ENCODE measurements at regions not wholly inside any gene's neighbourhood (a gene's known extent, or its start where the extent isn't known, plus 50 kb on each side); places are given as distances from the start of the nearest gene placed in this dataset.

DNA sequence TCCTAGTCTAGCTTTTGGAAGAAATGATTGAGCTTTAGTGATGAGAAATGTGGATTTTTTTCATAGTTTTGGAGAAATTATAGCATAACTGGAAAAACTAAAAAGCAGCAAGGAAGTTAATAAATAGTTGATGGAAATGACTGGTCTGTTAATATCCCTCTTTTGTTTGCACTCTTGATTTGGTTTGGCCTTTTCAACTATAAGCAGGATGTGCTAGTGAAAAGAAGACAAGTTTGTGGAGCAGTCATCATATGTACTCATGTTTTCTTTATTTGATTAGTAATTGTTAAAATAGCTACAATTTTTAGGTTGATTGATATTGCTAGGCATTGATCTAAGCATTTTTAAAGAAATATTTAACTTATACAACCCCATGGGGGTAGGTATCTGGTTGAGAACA, 374.7 kb downstream of the TAF11L14 start (continued):
- TF ChIP-seq ATF2 (IDR thresholded peaks at IDR 0.05; ENCODE audit: low read length), result no peak
- TF ChIP-seq, protein P1, sequence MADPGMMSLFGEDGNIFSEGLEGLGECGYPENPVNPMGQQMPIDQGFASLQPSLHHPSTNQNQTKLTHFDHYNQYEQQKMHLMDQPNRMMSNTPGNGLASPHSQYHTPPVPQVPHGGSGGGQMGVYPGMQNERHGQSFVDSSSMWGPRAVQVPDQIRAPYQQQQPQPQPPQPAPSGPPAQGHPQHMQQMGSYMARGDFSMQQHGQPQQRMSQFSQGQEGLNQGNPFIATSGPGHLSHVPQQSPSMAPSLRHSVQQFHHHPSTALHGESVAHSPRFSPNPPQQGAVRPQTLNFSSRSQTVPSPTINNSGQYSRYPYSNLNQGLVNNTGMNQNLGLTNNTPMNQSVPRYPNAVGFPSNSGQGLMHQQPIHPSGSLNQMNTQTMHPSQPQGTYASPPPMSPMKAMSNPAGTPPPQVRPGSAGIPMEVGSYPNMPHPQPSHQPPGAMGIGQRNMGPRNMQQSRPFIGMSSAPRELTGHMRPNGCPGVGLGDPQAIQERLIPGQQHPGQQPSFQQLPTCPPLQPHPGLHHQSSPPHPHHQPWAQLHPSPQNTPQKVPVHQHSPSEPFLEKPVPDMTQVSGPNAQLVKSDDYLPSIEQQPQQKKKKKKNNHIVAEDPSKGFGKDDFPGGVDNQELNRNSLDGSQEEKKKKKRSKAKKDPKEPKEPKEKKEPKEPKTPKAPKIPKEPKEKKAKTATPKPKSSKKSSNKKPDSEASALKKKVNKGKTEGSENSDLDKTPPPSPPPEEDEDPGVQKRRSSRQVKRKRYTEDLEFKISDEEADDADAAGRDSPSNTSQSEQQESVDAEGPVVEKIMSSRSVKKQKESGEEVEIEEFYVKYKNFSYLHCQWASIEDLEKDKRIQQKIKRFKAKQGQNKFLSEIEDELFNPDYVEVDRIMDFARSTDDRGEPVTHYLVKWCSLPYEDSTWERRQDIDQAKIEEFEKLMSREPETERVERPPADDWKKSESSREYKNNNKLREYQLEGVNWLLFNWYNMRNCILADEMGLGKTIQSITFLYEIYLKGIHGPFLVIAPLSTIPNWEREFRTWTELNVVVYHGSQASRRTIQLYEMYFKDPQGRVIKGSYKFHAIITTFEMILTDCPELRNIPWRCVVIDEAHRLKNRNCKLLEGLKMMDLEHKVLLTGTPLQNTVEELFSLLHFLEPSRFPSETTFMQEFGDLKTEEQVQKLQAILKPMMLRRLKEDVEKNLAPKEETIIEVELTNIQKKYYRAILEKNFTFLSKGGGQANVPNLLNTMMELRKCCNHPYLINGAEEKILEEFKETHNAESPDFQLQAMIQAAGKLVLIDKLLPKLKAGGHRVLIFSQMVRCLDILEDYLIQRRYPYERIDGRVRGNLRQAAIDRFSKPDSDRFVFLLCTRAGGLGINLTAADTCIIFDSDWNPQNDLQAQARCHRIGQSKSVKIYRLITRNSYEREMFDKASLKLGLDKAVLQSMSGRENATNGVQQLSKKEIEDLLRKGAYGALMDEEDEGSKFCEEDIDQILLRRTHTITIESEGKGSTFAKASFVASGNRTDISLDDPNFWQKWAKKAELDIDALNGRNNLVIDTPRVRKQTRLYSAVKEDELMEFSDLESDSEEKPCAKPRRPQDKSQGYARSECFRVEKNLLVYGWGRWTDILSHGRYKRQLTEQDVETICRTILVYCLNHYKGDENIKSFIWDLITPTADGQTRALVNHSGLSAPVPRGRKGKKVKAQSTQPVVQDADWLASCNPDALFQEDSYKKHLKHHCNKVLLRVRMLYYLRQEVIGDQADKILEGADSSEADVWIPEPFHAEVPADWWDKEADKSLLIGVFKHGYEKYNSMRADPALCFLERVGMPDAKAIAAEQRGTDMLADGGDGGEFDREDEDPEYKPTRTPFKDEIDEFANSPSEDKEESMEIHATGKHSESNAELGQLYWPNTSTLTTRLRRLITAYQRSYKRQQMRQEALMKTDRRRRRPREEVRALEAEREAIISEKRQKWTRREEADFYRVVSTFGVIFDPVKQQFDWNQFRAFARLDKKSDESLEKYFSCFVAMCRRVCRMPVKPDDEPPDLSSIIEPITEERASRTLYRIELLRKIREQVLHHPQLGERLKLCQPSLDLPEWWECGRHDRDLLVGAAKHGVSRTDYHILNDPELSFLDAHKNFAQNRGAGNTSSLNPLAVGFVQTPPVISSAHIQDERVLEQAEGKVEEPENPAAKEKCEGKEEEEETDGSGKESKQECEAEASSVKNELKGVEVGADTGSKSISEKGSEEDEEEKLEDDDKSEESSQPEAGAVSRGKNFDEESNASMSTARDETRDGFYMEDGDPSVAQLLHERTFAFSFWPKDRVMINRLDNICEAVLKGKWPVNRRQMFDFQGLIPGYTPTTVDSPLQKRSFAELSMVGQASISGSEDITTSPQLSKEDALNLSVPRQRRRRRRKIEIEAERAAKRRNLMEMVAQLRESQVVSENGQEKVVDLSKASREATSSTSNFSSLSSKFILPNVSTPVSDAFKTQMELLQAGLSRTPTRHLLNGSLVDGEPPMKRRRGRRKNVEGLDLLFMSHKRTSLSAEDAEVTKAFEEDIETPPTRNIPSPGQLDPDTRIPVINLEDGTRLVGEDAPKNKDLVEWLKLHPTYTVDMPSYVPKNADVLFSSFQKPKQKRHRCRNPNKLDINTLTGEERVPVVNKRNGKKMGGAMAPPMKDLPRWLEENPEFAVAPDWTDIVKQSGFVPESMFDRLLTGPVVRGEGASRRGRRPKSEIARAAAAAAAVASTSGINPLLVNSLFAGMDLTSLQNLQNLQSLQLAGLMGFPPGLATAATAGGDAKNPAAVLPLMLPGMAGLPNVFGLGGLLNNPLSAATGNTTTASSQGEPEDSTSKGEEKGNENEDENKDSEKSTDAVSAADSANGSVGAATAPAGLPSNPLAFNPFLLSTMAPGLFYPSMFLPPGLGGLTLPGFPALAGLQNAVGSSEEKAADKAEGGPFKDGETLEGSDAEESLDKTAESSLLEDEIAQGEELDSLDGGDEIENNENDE (IDR thresholded peaks at IDR 0.05; ENCODE audit: insufficient replicate concordance, low read length), result no peak

All from H1 (cell line).